Keratinocyte (primary cell): ENCODE measurements at regions not wholly inside any gene's neighbourhood (a gene's known extent, or its start where the extent isn't known, plus 50 kb on each side); places are given as distances from the start of the nearest gene placed in this dataset.

ENCODE experiments used
- CTCF ChIP-seq, 3 experiments: IDR thresholded peaks in 1 of 3; conservative IDR thresholded peaks in 1 of 3; optimal IDR thresholded peaks in 1 of 3; 2 replicates in 2 of 3; 3 replicates in 1 of 3; pipeline versions ENCODE3 to v1.5.1; 2011; ENCODE audit warnings: low read length in 3 of 3, mild to moderate bottlenecking in 3 of 3, moderate library complexity in 2 of 3, control low read depth in 1 of 3, inconsistent platforms in 1 of 3; ENCODE audit not compliant: insufficient read depth in 2 of 3; ENCODE audit errors: extremely low read depth in 1 of 3
- EZH2 ChIP-seq: IDR thresholded peaks from one replicate; pipeline ENCODE4 v1.6.1; 2012; ENCODE audit warnings: inconsistent platforms, mild to moderate bottlenecking, low read length, moderate library complexity

DNA sequence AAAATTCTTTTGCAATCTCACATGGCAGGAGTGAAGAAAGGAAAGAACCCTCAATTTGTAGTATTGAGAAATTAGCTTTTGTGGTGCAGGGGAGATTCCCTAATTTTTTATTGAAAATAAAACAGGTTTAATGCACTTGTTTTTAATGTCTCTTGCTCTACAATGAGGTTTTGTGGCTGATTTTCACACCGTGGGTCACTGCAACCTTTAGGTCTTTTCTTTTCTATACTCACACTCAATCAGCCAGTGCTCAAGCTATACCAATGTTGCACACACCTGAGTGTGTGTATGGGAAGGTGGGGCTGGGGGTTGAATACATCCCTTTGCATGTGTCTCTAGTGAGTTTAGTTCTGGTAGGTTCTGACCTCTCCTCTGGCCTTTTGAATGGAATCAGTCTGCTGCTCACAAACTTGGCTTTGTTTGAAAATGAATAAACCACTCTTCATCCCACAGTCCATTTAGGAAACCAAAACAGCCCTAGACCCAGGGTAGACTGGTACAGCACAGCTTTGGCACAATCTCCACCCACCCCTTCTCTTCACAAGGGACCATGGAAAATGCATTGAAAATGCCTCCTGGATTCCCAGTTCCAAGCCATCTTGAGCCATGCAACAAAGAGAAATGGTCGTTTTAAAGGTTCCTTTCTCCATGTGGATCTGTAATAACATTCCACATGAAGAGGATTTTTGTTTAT lies 411.5 kb downstream of the SFMBT2 start:
- TF ChIP-seq CTCF (optimal IDR thresholded peaks at IDR 0.05 in 1 of 3, IDR thresholded peaks at IDR 0.05 in 1 of 3, conservative IDR thresholded peaks at IDR 0.05 in 1 of 3; ENCODE audit: extremely low read depth in 1 of 3, insufficient read depth in 2 of 3, low read length in 3 of 3) (no peak), EZH2 (no peak)
